ENCODE measurements at regions not wholly inside any gene's neighbourhood (a gene's known extent, or its start where the extent isn't known, plus 50 kb on each side); places are given as distances from the start of the nearest gene placed in this dataset.

- DNase-seq = no peak
Measured at GRCh38 chr9:108483676-108484075, 372.1 kb downstream of the ACTL7B start.

- no peak for DNase-seq
Measured at GRCh38 chr9:108479989-108480652, 375.7 kb downstream of the ACTL7B start.

- DNase-seq = no peak
Measured at GRCh38 chr9:108478431-108479332, 377.1 kb downstream of the ACTL7B start.

GRCh38 chr9:108477529-108478006, 378.2 kb downstream of the ACTL7B start:
- DNase-seq = no peak

GRCh38 chr9:108476574-108476973, 379.2 kb downstream of the ACTL7B start:
- no peak for DNase-seq

- no peak for DNase-seq
Measured at GRCh38 chr9:108475813-108476212, 380.0 kb downstream of the ACTL7B start.

GRCh38 chr9:108474356-108474755, 381.4 kb downstream of the ACTL7B start:
- no peak for DNase-seq

GRCh38 chr9:108473209-108474112, 382.3 kb downstream of the ACTL7B start:
- no peak for DNase-seq

GRCh38 chr9:108469654-108470053, 386.1 kb downstream of the ACTL7B start:
- DNase-seq = no peak

GRCh38 chr9:108468364-108468763, 387.4 kb downstream of the ACTL7B start:
- no peak for DNase-seq

GRCh38 chr9:108467653-108468324, 388.0 kb downstream of the ACTL7B start:
- no peak for DNase-seq

GRCh38 chr9:108467161-108467560, 388.6 kb downstream of the ACTL7B start:
- DNase-seq = no peak

GRCh38 chr9:108466304-108466703, 389.5 kb downstream of the ACTL7B start:
- no peak for DNase-seq

GRCh38 chr9:108463932-108464606, 391.7 kb downstream of the ACTL7B start:
- no peak for DNase-seq

- no peak for DNase-seq
Measured at GRCh38 chr9:108456903-108457302, 398.9 kb downstream of the ACTL7B start.

- no peak for DNase-seq
Measured at GRCh38 chr9:108445431-108446071, 410.2 kb downstream of the ACTL7B start.

GRCh38 chr9:108444400-108445358, 411.1 kb downstream of the ACTL7B start:
- no peak for DNase-seq

GRCh38 chr9:108443741-108444140, 412.0 kb downstream of the ACTL7B start:
- no peak for DNase-seq

GRCh38 chr9:108443019-108443633, 412.7 kb downstream of the ACTL7B start:
- DNase-seq = no peak

GRCh38 chr9:108442627-108443018, 413.2 kb downstream of the ACTL7B start:
- DNase-seq = no peak
